AG09319 (cell line): ENCODE measurements at regions not wholly inside any gene's neighbourhood (a gene's known extent, or its start where the extent isn't known, plus 50 kb on each side); places are given as distances from the start of the nearest gene placed in this dataset.
A peak's percentile ranks its signal among the peaks of the same experiment; 100 is the strongest.

Experiments
- DNase-seq: peaks from one replicate; pipeline ENCODE4 v3.0.0-alpha.2; 2010; ENCODE audit warnings: low read depth; ENCODE audit errors: extremely low read depth
- CTCF ChIP-seq: IDR thresholded peaks from 2 replicates; pipeline ENCODE4 v1.5.1; 2011; ENCODE audit warnings: low read depth, mild to moderate bottlenecking, inconsistent platforms, low read length, moderate library complexity

GRCh38 chr10:28241741-28242399 lies 61.0 kb downstream of the MPP7 start:
- DNase-seq, result peak; percentile 36
- TF ChIP-seq CTCF, result peak; percentile 85

- no peak for TF ChIP-seq CTCF
- DNase-seq, result no peak
Observed at GRCh38 chr10:28240400-28240799, 62.5 kb downstream of the MPP7 start.

GRCh38 chr10:28236591-28236990 lies 66.3 kb downstream of the MPP7 start:
- DNase-seq, result no peak
- no peak for TF ChIP-seq CTCF

GRCh38 chr10:28220811-28221210 lies 82.1 kb downstream of the MPP7 start:
- TF ChIP-seq CTCF, result no peak
- DNase-seq, result no peak

GRCh38 chr10:28219251-28219650 lies 83.6 kb downstream of the MPP7 start:
- TF ChIP-seq CTCF, result no peak
- DNase-seq, result no peak

GRCh38 chr10:28217848-28218247 lies 85.0 kb downstream of the MPP7 start:
- DNase-seq, result peak; percentile 78
- no peak for TF ChIP-seq CTCF

- no peak for DNase-seq
- TF ChIP-seq CTCF, result no peak
Observed at GRCh38 chr10:28215930-28216329, 86.9 kb downstream of the MPP7 start.
